SU-DHL-6 (cell line): ENCODE measurements at regions not wholly inside any gene's neighbourhood (a gene's known extent, or its start where the extent isn't known, plus 50 kb on each side); places are given as distances from the start of the nearest gene placed in this dataset.

Source experiments
- H2AFZ ChIP-seq: fragments of 200-600 bp; sonication (generic); 2 replicates; pipeline ENCODE4 v1.6.1; 2014; ENCODE audit warnings: low read depth, mild to moderate bottlenecking, moderate library complexity, mixed read lengths, antibody characterized with exemption, low read length; ENCODE audit not compliant: severe bottlenecking
- H3F3A ChIP-seq: fragments of 200-600 bp; shearing (Covaris generic); 2 replicates; pipeline ENCODE4 v1.6.0; 2016; ENCODE audit warnings: antibody characterized with exemption, mild to moderate bottlenecking; ENCODE audit not compliant: insufficient read depth
- H3K27ac ChIP-seq: fragments of 200-600 bp; sonication (generic); 2 replicates; pipeline ENCODE4 v1.5.1; 2016; ENCODE audit warnings: low read depth, mild to moderate bottlenecking, low read length, moderate library complexity, mixed read lengths
- H3K27me3 ChIP-seq: fragments of 200-600 bp; sonication (generic), shearing (Covaris generic); 2 replicates; pipeline ENCODE4 v1.6.0; 2014; ENCODE audit warnings: mild to moderate bottlenecking, low read length
- H3K36me3 ChIP-seq: fragments of 200-600 bp; sonication (generic); 2 replicates; pipeline ENCODE4 v1.6.1; 2014; ENCODE audit warnings: mild to moderate bottlenecking, low read length, mixed read lengths
- H3K4me2 ChIP-seq: fragments of 300-600, 200-600 bp; shearing (Covaris generic), sonication (generic); 2 replicates; pipeline ENCODE4 v1.6.0; 2014; ENCODE audit warnings: low read length, low read depth, mild to moderate bottlenecking; ENCODE audit not compliant: poor library complexity, severe bottlenecking
- H3K4me3 ChIP-seq: fragments of 200-600 bp; sonication (generic); 2 replicates; pipeline ENCODE4 v1.5.1; 2014; ENCODE audit warnings: antibody characterized with exemption, low read length, mild to moderate bottlenecking, mixed read lengths; ENCODE audit not compliant: insufficient read depth, poor library complexity, severe bottlenecking
- H3K79me2 ChIP-seq: fragments of 200-600 bp; sonication (generic); 2 replicates; pipeline ENCODE4 v1.6.1; 2014; ENCODE audit warnings: mild to moderate bottlenecking, low read length, moderate library complexity; ENCODE audit not compliant: insufficient read depth
- H3K9ac ChIP-seq: fragments of 200-600 bp; sonication (generic); 2 replicates; pipeline ENCODE4 v1.7.0; 2014; ENCODE audit warnings: mild to moderate bottlenecking, low read length
- H3K9me2 ChIP-seq: fragments of 200-600 bp; sonication (generic); replicated peaks from 2 replicates; pipeline ENCODE4 v1.6.1; 2014; ENCODE audit warnings: low read length; ENCODE audit not compliant: insufficient read depth
- H3K9me3 ChIP-seq: fragments of 200-600 bp; sonication (generic); 2 replicates; pipeline ENCODE4 v1.6.1; 2014; ENCODE audit warnings: low read length, mixed read lengths; ENCODE audit not compliant: insufficient read depth
- H4K20me1 ChIP-seq: fragments of 200-600 bp; sonication (generic); 2 replicates; pipeline ENCODE4 v1.6.1; 2014; ENCODE audit warnings: low read depth, mild to moderate bottlenecking, antibody characterized with exemption, low read length, moderate library complexity, mixed read lengths
- EZH2phosphoT487 ChIP-seq: fragments of 200-600 bp; sonication (generic), shearing (Covaris generic); conservative IDR thresholded peaks from 2 replicates; pipeline ENCODE4 v1.6.1; 2018; ENCODE audit warnings: mild to moderate bottlenecking, antibody characterized with exemption, low read length, moderate library complexity, mixed read lengths
- TF ChIP-seq, protein P1 (sequence below): fragments of 200-600 bp; sonication (generic); IDR thresholded peaks from one replicate; pipeline ENCODE4 v1.5.1; 2017; ENCODE audit warnings: antibody characterized with exemption, mild to moderate bottlenecking, low read length, moderate library complexity; ENCODE audit not compliant: insufficient read depth, poor library complexity, severe bottlenecking

DNA sequence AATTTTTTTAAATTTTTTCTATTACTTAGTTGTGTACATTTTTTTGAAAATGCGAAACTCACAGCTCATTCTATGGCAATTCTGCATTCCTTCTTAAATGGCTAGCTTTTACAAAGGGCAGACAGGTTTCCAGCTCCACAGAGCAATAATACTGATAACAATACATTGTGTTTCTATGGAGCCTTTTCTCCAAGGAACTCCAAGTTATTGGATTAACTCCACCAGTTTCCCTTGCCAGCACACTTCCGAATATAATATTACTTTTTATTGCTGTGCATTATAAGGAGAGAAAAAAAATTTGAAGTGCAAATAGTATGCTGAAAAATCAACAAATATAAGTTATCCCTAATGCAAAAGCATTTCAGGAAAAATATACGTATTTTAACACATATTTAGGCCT, 127.5 kb upstream of the PSMD7 start:
- Histone ChIP-seq H3K9me3 (no peaks in the 10 kb centered on the region), H3K27ac (no peak overlapping the region), H2AFZ (no peak overlapping the region), H4K20me1 (no peaks in the 10 kb centered on the region), H3F3A (no peaks in the 10 kb centered on the region), H3K27me3 (no peaks in the 10 kb centered on the region), H3K79me2 (no peaks in the 10 kb centered on the region), H3K4me2 (no peak overlapping the region), H3K9ac (no peak overlapping the region), H3K9me2 (no peaks in the 10 kb centered on the region), H3K4me3 (no peak overlapping the region), H3K36me3 (no peaks in the 10 kb centered on the region)
- TF ChIP-seq EZH2phosphoT487 = no peak
- TF ChIP-seq, protein P1, sequence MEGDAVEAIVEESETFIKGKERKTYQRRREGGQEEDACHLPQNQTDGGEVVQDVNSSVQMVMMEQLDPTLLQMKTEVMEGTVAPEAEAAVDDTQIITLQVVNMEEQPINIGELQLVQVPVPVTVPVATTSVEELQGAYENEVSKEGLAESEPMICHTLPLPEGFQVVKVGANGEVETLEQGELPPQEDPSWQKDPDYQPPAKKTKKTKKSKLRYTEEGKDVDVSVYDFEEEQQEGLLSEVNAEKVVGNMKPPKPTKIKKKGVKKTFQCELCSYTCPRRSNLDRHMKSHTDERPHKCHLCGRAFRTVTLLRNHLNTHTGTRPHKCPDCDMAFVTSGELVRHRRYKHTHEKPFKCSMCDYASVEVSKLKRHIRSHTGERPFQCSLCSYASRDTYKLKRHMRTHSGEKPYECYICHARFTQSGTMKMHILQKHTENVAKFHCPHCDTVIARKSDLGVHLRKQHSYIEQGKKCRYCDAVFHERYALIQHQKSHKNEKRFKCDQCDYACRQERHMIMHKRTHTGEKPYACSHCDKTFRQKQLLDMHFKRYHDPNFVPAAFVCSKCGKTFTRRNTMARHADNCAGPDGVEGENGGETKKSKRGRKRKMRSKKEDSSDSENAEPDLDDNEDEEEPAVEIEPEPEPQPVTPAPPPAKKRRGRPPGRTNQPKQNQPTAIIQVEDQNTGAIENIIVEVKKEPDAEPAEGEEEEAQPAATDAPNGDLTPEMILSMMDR = no peak

DNA sequence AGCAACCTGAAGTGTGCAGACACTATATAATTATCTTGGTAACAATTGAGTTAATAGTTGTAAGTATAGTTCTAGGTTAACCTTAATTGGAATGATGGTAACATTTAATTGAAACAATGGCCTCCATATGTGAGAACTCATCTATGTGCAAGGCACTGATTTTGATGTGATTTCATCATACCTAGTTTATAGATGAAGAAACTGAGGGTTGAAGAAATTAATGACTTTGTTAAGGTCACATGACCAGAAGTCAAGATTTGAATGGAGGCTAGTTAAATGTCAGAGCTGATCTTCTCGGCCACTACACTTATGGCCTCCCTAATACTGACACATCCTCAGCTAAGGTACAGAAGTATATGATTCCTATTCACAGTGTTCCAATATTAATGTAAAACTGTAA, 128.2 kb upstream of the PSMD7 start:
- Histone ChIP-seq H3K9ac (no peak overlapping the region), H3K9me3 (no peaks in the 10 kb centered on the region), H3K27ac (no peak overlapping the region), H3K4me3 (no peak overlapping the region), H3K27me3 (no peaks in the 10 kb centered on the region), H3K36me3 (no peaks in the 10 kb centered on the region), H3K79me2 (no peaks in the 10 kb centered on the region), H3F3A (no peaks in the 10 kb centered on the region), H3K9me2 (no peaks in the 10 kb centered on the region), H2AFZ (no peak overlapping the region), H3K4me2 (no peak overlapping the region), H4K20me1 (no peaks in the 10 kb centered on the region)
- TF ChIP-seq, protein P1 = no peak
- no peak for TF ChIP-seq EZH2phosphoT487

DNA sequence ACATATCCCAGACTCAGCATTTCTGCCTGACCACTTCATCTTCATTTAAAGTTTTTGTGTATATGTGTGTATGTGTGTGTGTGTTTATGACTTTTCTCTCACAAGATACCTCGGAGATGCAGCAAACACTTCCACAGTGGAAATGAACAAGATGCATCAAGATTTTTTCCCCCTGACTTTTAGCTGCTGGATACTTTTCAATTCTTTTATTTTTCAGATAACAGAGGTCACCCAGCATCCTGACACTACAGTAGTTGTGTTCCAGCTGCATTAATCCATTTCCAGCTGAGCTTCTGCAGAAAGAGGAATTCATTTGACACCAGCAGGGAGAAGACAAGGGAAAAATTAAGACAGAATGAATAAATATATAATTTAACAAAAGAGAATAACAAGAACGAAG, 130.2 kb upstream of the PSMD7 start:
- H3K4me3 ChIP-seq = no peak overlapping the region
- no peaks in the 10 kb centered on the region for H3K9me2 ChIP-seq
- no peak for TF ChIP-seq EZH2phosphoT487
- TF ChIP-seq, protein P1 = no peak
- H2AFZ ChIP-seq = no peak overlapping the region
- H3F3A ChIP-seq = no peaks in the 10 kb centered on the region
- no peaks in the 10 kb centered on the region for H3K79me2 ChIP-seq
- no peaks in the 10 kb centered on the region for H3K9me3 ChIP-seq
- H3K4me2 ChIP-seq = no peak overlapping the region
- H3K9ac ChIP-seq = no peak overlapping the region
- no peaks in the 10 kb centered on the region for H3K36me3 ChIP-seq
- no peaks in the 10 kb centered on the region for H3K27me3 ChIP-seq
- no peak overlapping the region for H3K27ac ChIP-seq
- H4K20me1 ChIP-seq = no peaks in the 10 kb centered on the region
